ENCODE measurements at regions not wholly inside any gene's neighbourhood (a gene's known extent, or its start where the extent isn't known, plus 50 kb on each side); places are given as distances from the start of the nearest gene placed in this dataset.
"Not testable (repeated sequence)": the region's sequence is repeated elsewhere in the genome, so short reads cannot be mapped to it uniquely, and the experiment has no call there.

GRCh38 chr7:149714081-149714909 lies 59.1 kb downstream of the ZNF467 start:
- peak; percentile 75 to 80 for DNase-seq (ENCODE audit: low read depth in 2 of 2)

- DNase-seq (ENCODE audit: low read depth in 2 of 2), result no peak
These were observed 59.7 kb downstream of the ZNF467 start for GRCh38 chr7:149713731-149714068.

GRCh38 chr7:149713061-149713730 lies 60.2 kb downstream of the ZNF467 start:
- no peak for DNase-seq (ENCODE audit: low read depth in 2 of 2)

GRCh38 chr7:149708026-149708425 lies 65.4 kb downstream of the ZNF467 start:
- no peak for DNase-seq (ENCODE audit: low read depth in 2 of 2)

- no peak for DNase-seq (ENCODE audit: low read depth in 2 of 2)
These were observed 65.9 kb downstream of the ZNF467 start for GRCh38 chr7:149707448-149707886.

GRCh38 chr7:149706398-149706797 lies 67.0 kb downstream of the ZNF467 start:
- no peak for DNase-seq (ENCODE audit: low read depth in 2 of 2)

GRCh38 chr7:149704507-149704906 lies 68.9 kb downstream of the ZNF467 start:
- no peak for DNase-seq (ENCODE audit: low read depth in 2 of 2)

DNA sequence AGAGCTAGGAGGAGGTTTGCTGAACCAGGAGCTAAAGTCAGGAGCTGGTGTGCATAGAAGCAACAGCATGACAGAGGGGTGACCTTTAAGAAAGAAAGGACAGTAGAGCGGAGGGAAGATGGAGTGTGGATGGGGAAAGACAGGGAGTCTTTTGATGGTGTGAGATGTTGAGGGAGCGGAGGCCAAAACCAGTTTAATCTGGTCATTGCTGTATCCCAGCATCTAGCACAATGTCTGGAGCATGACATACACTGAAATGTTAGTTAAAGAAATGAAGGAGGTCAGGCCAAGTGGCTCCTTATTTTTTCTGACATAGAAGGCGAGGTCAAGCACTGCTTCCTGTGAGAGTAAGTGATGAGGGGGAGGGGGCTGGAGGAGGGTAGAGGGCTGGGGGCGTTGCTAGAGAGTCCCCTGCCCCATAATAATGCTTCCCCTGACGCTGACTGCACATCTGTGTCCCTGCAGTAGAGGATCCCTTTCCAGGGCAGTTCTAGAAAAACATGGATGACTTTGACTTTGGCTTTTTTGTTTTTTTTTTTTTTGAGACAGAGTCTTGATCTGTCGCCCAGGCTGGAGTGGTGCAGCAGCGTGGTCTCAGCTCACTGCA lies 70.2 kb downstream of the ZNF467 start:
- no peak for DNase-seq (ENCODE audit: low read depth in 2 of 2)

GRCh38 chr7:149701495-149702240 lies 71.7 kb downstream of the ZNF467 start:
- DNase-seq (ENCODE audit: low read depth in 2 of 2), result no peak

DNA sequence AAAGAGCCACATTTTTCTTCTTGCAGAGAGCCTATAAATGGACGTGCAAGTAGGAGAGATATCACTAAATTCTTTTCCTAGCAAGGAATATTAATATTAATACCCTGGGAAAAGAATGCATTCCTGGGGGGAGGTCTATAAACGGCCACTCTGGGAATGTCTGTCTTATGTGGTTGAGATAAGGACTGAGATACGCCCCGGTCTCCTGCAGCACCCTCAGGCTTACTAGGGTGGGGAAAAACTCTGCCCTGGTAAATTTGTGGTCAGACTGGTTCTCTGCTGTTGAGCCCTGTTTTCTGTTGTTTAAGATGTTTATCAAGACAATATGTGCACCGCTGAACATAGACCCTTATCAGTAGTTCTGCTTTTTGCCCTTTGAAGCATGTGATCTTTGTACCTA lies 75.6 kb downstream of the ZNF467 start:
- not testable (repeated sequence) for DNase-seq (ENCODE audit: low read depth in 2 of 2)

DNA sequence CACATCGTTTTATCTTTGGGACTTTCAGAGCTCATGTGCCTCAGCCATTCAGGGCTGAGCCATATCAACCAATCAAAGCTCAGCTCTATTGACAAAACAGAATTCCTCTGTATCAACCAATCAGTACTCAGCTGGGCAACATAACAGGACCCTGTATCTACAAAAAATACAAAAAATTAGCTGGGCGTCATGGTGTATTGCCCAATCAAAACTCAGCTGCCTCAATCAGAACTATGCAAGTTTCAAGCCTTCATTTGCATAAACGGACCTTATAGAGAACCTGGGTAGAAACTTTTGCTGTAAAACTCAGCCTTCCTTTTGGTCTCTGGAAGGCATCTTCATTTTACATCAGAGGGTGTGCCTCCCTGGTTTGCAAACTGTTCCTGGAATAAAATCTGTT lies 77.1 kb downstream of the ZNF467 start:
- no peak for DNase-seq (ENCODE audit: low read depth in 2 of 2)

DNA sequence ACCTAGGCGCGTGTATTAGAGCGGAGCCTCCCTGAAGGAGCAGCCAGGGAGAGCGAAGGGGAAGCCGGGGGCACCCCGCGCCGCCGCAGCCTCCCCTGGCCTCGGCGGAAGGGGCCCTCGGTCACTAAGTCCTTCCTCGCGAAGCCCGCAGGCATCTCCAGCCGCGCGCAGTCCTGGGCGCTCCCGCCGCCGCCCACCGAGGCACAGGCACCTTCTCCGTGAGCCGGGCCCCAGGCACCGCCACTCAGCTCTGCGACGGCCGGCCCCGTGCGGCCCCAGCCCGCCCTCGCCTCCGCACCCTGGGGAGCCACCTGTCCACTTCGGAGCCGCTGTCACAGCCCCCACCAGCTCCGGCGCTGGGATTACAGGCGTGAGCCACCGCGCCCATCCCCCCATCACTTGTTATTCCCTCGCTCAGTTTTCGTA lies 80.8 kb downstream of the ZNF467 start:
- DNase-seq (ENCODE audit: low read depth in 2 of 2), result no peak

- no peak for DNase-seq (ENCODE audit: low read depth in 2 of 2)
These were observed 81.3 kb downstream of the ZNF467 start for GRCh38 chr7:149692056-149692455.

DNA sequence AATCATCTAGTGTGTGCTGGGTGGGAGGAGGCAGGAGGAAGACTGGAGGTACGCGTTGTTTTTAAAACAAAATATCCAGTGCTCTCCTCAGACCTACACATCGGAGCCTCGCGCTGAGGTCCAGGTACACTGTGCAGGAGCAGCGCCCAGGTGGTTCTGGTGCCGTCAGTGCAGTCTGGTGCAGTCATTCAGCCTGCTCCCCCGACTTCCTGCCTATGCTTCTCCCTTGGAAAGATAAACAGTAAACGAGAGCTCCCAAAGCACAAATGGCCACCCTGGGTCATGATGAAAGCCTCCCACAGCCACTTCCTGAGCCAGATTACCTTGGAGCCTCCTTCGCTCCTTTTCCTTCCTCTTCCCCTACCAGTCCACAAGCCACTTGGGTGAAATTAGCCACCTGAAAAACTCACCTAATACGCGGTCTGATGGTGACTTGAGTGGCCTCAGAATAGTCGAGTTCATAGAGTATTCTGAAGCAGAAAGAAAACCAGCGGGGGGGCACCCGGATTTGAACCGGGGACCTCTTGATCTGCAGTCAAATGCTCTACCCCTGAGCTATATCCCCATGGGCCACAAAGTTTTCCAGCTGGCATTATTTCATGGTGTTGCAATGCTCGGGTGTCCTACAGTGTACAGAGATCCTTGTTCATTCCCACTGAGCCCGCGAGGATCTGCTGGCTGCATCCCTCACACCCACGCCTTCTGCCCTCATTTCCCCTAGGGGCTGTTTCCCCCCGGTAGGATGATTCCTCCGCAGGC lies 82.5 kb downstream of the ZNF467 start:
- peak; percentile 31 to 42 for DNase-seq (ENCODE audit: low read depth in 2 of 2)

DNA sequence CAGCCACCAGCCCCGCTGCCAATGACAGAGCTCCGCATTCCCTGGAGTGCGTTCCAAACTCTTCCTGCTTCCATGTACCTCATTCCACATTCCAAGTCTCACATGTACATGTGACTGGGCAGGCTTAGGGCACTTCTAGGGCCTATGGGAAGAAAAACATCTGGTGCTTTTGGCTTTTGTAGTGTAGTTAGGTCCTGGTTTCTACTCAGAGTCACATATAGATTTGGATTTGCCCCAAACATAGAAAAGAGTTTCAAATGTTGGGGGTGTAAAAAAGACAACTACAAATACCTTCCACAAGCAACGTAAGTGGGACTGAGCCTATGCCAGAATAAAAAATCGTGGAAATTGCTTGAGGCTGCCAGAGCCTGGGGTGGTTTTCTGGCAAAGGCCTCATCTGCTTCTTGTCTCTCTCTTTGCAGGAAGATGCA lies 84.1 kb downstream of the ZNF467 start:
- no peak for DNase-seq (ENCODE audit: low read depth in 2 of 2)

GRCh38 chr7:149688836-149689235 lies 84.6 kb downstream of the ZNF467 start:
- DNase-seq (ENCODE audit: low read depth in 2 of 2), result no peak

GRCh38 chr7:149687820-149688219 lies 85.6 kb downstream of the ZNF467 start:
- DNase-seq (ENCODE audit: low read depth in 2 of 2), result not testable (repeated sequence)

DNA sequence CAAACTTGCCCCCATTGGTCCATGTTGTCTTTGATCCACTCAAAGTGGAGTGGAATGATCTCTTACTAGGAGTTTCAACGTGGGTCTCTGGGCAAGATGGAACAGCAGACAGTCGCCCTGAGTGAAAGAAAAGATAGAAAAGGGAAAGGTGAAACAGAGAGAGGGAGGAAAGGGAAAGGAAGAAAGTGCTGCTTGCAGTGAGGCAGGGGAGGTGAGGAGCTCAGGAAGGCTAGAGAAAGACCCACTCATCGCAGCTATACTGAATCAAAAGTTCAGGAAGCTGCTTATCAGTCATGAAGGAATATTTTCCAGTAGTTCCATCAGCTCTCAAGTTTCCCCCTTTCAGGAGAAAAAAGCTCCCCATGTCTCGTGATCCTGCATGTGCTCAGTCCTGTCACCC lies 86.9 kb downstream of the ZNF467 start:
- DNase-seq (ENCODE audit: low read depth in 2 of 2), result no peak

DNA sequence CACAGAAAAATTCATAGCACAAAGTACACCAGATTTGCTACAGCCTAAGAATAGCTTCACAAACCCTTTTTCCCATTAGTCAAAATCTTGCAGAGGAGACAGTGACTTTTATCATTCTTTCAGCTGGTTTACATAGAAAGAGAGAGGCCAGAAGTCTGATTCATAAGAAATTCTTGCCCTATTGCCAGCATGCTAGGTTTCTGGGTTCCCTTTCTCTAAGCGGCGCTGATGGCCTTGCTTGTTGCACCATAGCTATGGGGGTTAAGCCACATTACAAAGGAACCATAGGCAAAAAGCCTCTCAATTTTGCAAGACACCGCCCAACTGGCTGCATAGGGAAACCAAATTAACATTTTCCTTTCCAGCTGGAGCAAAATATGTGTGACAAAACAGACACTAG lies 87.4 kb downstream of the ZNF467 start:
- DNase-seq (ENCODE audit: low read depth in 2 of 2), result peak; percentile 55 to 59

DNA sequence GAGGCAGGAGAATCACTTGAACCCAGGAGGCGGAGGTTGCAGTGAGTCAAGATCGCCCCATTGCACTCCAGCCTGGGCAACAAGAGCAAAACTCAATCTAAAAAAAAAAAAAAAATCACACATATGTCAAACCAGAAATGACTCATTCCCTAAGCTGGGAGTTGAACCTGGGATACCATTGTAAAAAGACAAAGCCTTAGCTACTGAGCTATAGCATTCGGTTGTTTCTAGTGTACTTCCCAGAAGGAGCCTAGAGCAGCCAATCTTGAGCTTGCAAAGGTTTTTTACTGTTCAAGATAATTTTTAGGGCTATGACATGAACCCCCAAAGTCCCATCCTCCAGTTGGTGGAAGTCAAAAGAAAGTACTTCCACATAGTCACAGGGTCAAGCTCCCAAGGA lies 87.9 kb downstream of the ZNF467 start:
- no peak for DNase-seq (ENCODE audit: low read depth in 2 of 2)

GRCh38 chr7:149683898-149684297 lies 89.5 kb downstream of the ZNF467 start:
- DNase-seq (ENCODE audit: low read depth in 2 of 2), result no peak
